Right renal pelvis (tissue), 4 donors: ENCODE measurements at regions not wholly inside any gene's neighbourhood (a gene's known extent, or its start where the extent isn't known, plus 50 kb on each side); places are given as distances from the start of the nearest gene placed in this dataset.

Experiments
- DNase-seq, 4 donors: peaks; one replicate each; pipeline ENCODE4 v3.0.0-alpha.2; 2013; ENCODE audit warnings: low read depth in 4 of 4, low spot score in 3 of 4, missing footprints in 1 of 4

DNA sequence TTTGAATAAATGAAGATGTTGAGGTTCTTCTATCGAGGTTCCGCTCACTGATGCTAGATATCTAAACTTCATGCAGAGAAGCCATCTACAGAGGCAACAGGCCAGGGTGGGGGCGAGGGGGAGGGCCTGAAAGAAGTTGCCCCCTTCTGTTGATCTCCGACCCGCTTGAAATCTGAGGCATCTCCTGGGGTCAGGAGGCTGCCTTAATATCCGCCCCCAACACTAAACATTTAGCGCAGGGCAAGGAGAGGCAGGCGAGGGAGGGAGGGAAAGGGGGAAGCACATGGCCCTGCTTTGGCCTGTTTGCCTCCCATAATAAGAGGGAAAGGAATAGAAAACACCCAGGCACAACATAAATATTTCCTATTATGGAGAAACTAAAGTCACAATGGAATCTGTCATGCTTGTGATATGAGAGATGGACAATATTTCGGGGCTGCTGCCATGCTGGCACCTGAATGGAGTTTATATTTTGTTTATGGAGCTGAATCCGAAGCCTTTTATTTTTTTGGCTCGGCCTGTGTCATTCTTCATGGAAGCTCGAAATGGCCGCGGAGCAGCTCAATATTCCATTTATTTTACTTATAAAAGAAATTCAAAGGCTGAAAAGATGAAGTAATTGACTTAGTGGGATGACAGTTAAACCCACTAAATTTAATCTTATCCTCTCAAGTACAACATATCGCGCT, 221.1 kb downstream of the INSIG2 start:
- no peak for DNase-seq

DNA sequence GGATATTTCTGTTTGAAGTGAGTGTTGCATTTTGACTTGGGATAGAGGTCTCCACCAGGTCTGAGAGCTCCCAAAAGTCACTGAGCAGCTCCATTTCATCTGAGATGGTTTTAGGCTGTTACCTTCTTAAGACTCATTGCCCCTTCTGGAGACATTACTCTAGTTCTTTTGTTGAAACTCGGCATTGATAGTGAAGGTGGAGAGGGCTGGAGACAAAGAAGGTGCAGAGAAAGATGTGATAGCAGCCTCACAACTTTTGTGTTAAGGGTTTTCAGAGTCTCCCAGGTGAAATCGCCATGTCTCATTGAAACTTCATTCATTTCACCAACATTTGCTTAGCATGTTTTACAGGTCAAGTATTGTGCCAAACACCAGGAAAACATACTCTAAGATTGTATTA, 219.6 kb downstream of the INSIG2 start:
- DNase-seq, result no peak

DNA sequence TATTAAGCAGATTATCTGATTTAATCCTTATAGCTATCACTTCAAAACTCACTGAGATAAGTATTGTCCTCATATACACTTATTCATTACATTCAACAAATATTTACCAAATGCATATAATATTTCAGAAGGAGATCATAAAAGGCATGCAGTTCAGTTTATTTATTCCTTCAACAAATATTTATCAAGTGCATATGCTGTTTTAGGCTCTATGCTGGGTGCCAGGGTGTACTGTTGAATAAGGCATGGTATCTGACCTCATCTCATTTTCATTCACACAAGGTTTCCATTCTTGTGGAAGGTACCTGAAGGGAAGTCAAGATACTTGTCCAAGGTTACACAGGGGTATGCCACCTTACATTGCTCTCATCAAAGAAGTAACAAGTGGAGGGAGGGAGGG, 213.0 kb downstream of the INSIG2 start:
- no peak for DNase-seq

GRCh38 chr2:118300832-118301231, 212.6 kb downstream of the INSIG2 start:
- DNase-seq, result no peak

DNA sequence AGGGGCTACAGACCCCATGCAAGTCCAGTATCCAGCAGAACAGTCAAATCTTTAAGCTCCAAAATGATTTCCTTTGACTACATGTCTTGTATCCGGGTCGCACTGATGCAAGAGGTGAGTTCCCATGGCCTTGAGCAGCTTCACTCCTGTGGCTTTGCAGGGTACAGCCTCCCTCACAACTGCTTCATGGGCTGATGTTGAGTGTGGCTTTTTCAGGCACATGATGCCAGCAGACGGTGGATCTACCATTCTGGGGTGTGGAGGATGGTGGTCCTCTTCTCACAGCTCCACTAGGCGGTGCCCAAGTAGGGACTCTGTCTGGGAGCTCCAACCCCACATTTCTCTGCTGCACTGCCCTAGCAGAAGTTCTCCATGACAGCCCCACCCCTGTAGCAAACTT, 208.4 kb downstream of the INSIG2 start:
- DNase-seq, result no peak

DNA sequence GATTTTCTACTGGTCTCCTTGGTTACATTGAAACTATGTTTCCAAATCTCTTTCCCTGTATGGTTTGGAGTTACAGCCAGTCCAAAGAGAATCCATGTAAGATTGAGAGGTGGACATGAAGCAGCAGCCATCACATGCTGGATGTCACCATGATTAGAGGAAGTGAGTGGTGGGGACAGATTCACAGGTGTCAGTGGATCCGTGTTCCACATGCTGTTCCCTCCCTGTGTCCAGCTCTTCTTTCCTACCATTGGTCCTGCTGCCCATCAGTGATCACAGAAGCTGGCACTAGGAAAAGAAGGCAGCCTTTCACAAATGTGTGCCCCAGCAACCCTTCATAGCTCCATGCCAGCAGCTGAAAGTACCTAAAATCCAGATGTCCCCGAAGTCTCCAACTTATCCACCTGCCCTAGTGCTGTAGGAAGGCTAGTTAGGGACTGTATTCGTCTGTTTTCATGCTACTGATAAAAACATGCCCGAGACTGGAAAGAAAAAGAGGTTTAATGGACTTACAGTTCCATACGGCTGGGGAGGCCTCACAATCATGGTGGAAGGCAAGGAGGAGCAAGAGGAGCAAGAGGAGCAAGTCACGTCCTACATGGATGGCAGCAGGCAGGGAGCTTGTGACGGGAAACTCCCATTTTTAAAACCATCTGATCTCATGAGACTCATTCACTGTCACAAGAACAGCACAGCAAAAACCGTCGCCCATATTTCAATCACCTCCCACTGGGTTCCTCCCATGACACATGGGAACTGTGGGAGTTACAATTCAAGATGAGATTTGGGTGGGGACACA, 207.5 kb downstream of the INSIG2 start:
- no peak for DNase-seq

- no peak for DNase-seq
Observed at GRCh38 chr2:118294063-118294462, 205.8 kb downstream of the INSIG2 start.

GRCh38 chr2:118292991-118293390, 204.7 kb downstream of the INSIG2 start:
- no peak for DNase-seq

DNA sequence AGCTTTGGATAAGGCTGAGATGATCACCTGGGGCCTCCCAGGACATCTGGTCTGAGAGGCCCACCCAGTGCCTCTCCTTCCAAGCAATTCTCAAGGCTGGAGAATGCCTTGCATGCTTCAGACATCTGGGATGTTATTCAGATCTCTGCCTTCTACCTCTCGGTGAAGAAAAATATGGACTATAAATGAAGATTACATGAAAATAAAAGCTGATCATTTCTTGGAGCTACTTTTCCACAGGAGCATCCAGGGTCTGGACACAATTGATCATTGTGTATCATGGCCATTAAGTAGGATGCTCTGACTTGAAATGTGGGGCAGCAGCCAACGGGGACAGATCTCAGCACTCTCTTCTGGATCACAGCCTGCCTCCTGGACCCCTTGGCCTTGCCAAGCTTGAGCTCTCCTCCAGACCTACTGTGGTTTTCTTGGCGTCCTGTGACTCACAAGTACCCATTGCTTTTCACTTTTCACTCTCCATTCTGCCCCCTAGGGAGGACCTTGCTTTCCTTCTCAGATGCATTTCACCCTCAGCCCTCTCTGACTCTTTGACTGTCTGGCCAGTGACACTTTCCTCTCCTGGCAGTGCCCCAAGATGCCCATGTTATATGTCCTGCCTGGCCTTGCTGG, 203.1 kb downstream of the INSIG2 start:
- DNase-seq, result no peak

GRCh38 chr2:118290411-118291250, 202.4 kb downstream of the INSIG2 start:
- no peak for DNase-seq

DNA sequence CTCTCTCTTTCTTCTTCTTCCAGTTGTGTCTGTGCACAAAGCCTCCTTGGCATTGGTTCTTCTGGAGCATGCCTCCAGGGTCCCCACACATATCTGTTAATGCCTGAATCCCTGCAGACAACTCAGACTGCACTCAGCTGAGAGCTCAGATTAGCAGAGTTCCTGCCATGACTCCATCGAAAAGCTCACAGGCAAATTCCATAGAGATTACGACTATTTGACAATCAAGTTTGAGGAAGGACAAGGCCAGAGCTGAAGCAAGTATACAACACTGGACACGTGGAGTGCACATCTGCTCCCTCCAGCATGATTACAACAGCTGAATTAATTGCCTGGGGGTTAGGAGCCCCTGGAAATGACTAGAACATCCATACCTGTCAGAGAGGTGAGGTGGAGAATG, 190.7 kb downstream of the INSIG2 start:
- DNase-seq, result no peak

DNA sequence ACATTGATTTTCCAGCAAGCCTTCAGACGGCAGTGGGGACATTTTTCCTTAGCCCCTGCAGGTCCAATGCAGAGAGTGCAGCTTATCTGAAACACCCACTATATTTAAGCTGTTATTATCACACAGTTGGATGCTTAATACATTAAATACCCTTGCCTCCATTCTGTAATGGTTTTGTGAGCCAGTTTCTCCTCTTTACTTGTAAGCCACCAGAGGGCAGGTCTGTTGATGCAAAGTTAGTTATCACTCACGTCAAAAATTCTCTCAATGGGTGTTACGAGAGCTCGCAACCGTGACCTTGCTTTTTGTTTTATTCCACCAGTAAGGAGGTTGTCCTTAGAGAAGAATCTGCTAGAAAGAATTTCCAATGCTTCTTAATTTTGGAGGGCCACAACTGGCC, 189.8 kb downstream of the INSIG2 start:
- no peak for DNase-seq

GRCh38 chr2:118274841-118275510, 186.7 kb downstream of the INSIG2 start:
- no peak for DNase-seq

- no peak for DNase-seq
Observed at GRCh38 chr2:118272391-118272790, 184.1 kb downstream of the INSIG2 start.

- DNase-seq, result no peak
Observed at GRCh38 chr2:118269408-118270051, 181.3 kb downstream of the INSIG2 start.

GRCh38 chr2:118268268-118268667, 180.0 kb downstream of the INSIG2 start:
- no peak for DNase-seq

DNA sequence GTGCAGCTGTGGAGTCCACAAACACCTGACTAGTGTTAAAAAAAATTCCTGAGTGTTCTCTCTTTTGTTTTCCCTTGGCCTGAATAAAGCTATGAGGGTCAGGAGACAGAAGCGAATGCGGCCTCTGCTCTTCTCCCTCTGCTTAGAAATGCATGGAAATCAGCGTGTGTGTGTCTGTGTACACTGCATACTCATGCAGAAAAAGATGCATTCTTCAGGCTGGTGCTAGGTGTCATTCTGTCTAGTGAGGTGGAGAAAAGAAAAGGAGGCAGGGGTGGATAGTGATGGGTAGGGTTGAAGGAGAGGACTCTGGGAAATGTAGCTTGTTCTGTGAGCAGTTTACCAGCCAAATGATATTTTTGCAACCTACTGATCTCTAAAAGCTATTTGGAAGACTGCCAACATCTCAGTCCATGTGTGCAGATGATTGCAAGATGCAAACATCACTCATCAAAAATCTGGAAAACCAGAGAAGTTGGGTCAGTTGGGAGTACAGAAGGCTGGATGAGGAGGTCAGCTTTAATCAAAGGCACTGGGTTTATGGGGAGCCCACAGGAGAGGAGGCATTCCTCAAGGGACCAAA, 177.7 kb downstream of the INSIG2 start:
- no peak for DNase-seq

DNA sequence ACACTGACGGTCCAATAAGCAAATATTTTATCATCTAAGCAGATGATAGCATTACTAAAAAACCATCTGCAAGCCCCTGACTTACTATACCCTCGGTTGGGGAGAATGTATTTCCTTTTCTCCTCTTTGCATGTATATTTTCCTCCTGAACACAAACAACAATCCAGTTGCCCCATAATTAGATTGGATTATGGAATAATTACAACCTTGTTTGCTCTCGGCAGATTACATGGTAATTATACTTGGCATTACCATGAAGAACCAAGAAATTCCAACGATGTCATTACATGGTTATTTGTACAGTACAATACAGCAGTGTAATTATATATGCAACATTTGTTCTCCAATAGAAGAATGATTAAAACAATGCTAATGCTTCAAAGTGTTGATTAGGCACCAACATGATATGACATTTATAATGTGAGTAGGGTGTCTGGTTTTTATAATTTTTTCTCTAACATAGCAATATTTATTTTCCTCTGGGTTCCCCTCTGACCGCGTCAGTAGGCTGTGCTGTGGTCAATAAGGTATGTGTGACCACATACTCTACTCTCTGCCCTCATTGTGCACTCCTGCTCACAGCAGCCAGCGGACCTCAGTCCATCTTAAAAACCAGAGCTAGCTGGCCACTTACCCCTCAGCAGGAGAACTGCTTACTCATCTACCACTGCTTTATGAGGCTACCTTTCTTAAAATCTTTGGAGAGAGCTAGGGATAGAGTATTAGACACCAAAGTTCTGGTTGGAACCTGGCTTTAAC, 176.1 kb downstream of the INSIG2 start:
- DNase-seq, result no peak

GRCh38 chr2:118257696-118258095, 169.4 kb downstream of the INSIG2 start:
- DNase-seq, result no peak
